Left lobe of liver (tissue), 2 donors: ENCODE measurements at regions not wholly inside any gene's neighbourhood (a gene's known extent, or its start where the extent isn't known, plus 50 kb on each side); places are given as distances from the start of the nearest gene placed in this dataset.
A peak's percentile ranks its signal among the peaks of the same experiment; 100 is the strongest.

ENCODE experiments used
- ATAC-seq: fragments of 200-7000 bp; cut with Tn5 transposase; one replicate; pipeline ENCODE4 v1.9.1; 2020; ENCODE audit warnings: mild to moderate bottlenecking, moderate library complexity
- DNase-seq: peaks from one replicate; pipeline ENCODE4 v3.0.0-alpha.2; 2020; ENCODE audit warnings: low spot score
- donor health status: DM: no; HTN: no; CAD: no; lungs with moderate emphysema.
- donor health status: DM: no; HTN: yes; CAD: no.

GRCh38 chr3:61311044-61311443 is 59.8 kb upstream of the FHIT start:
- no peak for ATAC-seq
- DNase-seq = no peak

DNA sequence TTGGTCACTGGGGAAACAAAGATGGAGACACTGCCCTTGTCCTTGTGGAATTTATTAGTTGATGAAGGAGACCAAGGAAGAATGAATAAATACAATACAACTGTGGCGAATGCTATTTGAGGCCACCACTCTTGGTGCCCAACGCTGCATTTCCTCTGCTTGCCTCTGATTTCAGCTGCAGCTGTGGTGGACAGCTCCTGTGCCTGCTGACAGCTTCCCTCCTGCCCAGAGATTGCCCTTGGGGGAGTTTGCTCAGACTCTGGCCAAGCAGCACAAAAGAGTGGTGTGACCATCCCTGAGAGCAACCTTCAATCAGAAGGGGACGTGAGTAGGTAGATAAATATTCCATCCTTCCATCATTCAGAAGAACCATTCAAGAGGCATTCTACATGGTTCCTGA is 64.6 kb upstream of the FHIT start:
- DNase-seq = no peak

GRCh38 chr3:61323094-61323493 is 71.8 kb upstream of the FHIT start:
- ATAC-seq = no peak
- DNase-seq = no peak

More for the DNA sequence above, 64.6 kb upstream of the FHIT start:
- ATAC-seq = peak; percentile 53

DNA sequence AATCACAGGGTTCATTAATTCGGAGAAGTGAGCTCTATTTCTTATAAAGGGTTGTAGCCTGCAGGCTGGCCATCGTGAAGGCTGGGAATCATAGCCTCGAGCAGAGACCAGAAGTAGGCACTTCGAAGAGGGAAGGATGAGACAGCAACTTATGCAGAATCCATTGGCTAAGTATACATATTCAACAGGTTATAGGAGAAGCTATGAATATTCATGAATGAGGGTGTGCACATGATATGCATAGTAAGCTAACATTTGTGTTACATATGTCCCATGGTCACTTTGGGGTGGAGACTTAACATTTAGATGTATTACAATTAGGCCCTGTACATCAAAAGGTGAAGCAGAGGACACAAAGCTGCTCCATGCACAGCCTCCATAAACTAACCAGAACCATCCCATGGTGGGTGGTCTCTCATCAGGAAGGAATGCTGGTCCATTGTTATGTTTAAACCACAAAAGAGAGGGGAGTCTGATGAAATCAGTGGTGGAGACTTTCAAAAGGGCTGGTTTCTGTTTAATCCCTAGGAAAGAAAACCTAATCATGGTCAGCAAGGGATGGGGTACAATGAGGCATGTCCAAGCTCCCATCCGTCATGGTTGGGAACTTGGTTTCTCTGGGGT is 80.8 kb upstream of the FHIT start:
- DNase-seq (no peak), ATAC-seq (no peak)

DNA sequence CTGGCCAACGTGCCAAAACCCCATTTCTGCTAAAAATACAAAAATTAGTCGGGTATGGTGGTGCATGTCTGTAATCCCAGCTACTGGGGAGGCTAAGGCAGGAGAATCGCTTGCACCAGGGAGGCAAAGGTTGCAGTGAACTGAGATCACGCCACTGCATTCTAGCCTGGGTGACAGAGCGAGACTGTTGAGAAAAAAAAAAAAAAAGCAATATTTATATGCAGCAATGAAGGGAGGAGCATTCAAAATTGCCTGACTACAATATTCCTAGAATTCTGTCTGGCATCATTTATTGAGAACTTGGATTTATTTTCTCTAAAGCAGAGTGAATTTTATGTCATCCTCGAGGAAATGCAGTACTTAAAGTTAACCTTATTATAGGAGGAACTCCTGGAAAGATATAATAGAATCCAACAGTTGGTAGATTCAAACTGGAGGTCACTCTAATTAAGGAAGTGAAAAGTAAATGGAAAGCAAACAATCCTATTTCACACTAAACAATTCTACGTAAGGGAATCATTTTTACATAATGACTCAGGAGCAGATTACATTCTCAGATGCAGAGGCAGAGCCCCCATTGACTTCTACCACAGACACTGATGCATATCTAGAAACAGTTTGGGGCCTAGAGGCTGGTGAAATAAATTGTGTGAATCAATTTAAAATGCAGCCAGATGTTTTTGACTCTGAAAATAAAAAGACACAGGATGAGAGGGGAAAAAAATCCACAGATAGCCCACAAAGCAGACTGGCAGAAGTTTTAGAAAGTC is 82.1 kb upstream of the FHIT start:
- no peak for ATAC-seq
- DNase-seq = no peak

GRCh38 chr3:61334783-61335182 is 83.5 kb upstream of the FHIT start:
- DNase-seq = no peak
- ATAC-seq = no peak

- ATAC-seq (no peak), DNase-seq (no peak)
Observed at GRCh38 chr3:61340931-61341461, 89.7 kb upstream of the FHIT start.

DNA sequence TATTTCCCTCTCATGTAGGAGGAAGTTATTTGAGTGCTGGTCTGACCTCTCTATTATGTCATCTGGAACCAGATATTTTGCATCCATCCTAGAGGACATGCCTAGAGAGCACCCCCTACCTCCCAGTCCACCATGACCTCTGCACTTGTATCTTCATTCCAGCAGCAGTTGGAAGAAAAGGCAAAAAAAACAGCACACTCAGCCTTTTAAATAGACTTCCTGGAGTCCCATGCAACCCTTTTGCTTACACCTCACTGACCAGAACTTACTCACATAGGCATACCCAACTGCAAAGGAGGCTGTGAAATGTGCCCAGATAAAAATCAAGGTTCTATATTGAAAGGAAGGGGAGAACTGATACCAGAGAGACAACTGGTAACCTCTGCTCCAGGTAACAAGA is 92.3 kb upstream of the FHIT start:
- no peak for ATAC-seq
- DNase-seq = no peak

GRCh38 chr3:61345020-61345419 is 93.8 kb upstream of the FHIT start:
- ATAC-seq (no peak), DNase-seq (no peak)

DNA sequence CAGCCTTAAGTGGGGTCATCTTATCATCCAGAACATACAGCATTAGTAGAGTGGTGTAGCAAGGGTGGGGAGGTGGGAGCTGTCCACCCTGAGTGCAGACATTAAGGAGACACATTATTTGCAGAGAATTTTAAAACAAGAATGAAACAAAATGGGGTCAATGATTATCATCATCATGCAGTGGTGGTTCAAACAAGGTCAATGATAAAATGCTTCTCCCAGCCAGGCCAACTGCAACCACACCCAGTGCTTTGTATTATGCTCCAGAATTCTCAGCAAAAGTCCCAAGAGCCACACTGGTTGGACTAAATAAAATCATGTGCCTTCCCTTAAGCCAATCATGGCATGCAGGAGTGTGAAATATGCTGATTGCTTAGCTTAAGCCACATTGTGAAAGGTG is 96.7 kb upstream of the FHIT start:
- DNase-seq = no peak
- ATAC-seq = no peak

DNA sequence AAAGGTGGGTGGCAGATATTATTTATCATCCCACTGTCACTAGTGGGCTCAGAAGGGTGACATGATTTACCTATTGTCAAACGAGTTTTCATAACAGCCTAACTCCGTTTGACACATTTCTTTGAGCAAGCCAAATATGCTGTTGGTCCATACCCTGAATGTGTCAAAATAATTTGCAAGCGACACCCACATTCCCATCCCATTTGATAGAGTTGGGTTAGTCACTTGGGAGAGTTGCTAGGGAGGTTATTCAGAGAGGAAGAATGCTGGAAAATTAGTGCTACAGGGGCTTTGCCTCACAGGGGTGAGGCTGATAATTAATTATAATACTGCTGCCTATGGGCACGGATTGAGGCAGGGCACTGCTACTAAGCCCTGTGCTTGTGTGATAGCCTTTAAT is 98.5 kb upstream of the FHIT start:
- ATAC-seq = no peak
- no peak for DNase-seq

GRCh38 chr3:61350782-61351309 is 99.6 kb upstream of the FHIT start:
- ATAC-seq (no peak), DNase-seq (no peak)

DNA sequence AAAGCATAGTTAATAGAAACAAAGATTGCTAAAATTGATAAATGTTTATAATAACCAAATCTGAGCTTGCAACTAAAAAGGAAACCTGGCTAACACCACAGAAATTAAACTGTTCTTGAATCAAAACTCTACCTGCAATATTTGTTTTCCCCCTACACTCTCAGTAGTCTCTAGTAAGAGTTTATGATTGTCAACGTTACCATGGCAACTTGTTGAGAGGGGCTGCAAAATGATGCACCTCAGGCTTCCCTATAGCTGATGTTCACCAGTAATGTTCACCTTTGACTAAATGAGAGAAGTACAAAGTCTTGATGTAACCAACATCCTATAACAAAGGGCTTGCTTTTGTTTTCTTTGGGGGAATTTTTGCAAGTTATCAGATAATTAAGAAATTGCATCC is 101.1 kb upstream of the FHIT start:
- ATAC-seq (no peak), DNase-seq (no peak)

GRCh38 chr3:61353382-61353781 is 102.1 kb upstream of the FHIT start:
- no peak for ATAC-seq
- DNase-seq = no peak

DNA sequence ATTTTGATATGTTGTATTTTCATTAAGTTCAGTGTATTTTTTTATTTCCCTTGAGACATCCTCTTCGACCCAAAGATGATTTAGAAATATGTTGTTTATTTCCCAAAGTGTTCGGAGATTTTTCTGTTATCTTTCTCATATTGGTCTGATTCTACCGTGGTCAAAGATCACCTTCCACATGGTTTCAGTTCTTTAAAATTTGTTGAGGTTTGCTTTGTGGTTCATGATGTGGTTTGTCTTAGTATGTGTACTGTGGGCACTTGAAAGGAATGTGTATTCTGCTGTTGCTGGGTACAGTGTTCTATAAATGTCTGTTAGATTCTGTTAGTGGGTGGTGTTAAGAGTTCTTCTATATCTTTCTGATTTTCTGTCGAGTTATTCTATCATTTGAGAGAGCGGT is 103.4 kb upstream of the FHIT start:
- DNase-seq (no peak), ATAC-seq (no peak)

DNA sequence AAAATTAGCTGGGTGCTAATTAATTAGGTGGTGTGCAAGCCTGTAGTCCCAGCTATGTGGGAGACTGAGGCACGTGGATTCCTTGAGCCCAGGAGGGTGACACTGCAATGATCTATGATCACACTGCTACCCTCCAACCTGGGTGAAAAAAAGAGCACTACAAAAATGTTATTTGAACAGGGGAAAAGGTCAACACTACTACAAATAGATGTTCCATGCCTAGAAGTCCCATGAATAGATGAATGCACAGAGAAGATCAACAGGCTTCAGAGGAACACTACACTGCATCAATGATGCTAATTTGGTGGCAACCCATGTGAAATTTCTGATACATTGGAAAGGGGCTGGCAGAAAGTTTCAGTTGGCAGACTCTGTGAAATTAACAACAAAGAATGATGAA is 105.4 kb upstream of the FHIT start:
- ATAC-seq = no peak
- no peak for DNase-seq

GRCh38 chr3:61357902-61358301 is 106.7 kb upstream of the FHIT start:
- DNase-seq (no peak), ATAC-seq (no peak)

GRCh38 chr3:61358364-61358763 is 107.1 kb upstream of the FHIT start:
- peak; percentile 61 for DNase-seq
- ATAC-seq = peak; percentile 66

DNA sequence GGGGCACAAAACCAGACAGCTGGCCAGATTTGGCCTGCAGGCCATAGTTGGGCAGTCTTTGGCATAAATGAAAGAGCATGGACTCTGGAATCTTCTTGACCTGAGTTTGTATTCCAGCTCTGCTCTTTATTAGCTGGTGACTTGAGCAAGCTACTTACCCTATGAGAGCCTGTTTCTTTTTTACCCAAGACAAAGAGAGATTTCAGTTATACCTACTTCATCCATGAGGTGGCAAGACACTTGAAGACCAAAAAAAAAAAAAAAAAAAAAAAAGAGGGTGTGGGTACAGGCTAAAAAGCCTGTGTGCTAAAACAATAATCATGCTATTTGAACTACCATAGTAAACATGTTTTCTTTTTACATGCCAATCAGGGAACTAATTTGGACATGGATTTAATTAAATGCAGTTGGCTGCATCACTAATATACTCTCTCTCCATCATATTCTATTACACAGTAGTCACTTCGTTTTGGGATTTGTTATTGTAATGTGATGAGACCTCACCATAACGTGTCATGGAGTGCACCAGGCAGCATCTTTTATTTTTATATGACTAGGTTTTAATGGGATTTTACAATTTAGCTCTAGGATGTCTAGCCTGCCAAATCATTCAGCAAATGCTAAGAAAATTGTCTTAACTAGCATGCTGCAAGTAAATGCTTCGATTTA is 109.2 kb upstream of the FHIT start:
- DNase-seq = no peak
- ATAC-seq = no peak

- no peak for DNase-seq
Observed at GRCh38 chr3:61369678-61370077, 118.4 kb upstream of the FHIT start.

DNA sequence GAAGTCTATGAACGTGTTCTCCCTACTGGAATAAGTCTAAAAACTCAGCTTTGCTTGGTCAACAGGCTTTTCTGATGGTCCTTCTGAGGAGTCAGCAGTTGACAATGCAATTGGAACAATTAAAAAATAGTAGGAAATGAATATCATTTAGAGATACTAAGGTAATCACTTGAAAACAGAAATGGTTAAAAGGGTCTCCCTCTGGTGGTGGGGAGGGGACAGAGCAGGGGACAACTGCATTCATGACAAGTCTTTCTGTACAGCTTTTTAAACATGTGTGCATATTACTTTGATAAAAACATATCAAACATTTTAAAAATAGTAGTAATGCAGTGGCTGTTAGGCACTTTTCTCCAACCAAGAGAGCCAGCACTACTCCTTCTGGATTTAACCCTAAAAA is 119.9 kb upstream of the FHIT start:
- ATAC-seq = no peak
- no peak for DNase-seq

More at GRCh38 chr3:61369678-61370077, 118.4 kb upstream of the FHIT start:
- ATAC-seq = no peak

DNA sequence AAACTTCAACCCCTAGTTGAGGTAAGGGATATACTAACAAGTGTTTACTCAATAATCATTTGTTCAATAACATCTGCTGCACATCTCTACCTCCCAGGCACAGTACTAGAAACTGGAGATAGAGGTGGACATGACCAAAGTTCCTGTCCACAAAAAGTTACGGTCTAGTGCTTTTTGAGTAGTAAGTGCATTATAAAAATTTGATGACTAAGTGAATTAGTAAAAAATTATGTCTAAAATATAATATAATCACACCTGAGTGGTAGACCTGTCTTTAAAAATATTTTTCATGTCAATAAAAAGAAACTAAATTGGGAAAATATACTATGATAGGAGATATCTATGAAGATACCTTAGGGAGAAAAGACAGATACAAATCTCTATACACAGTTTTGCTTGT is 121.5 kb upstream of the FHIT start:
- DNase-seq (no peak), ATAC-seq (no peak)
